Ramos (cell line): ENCODE measurements at regions not wholly inside any gene's neighbourhood (a gene's known extent, or its start where the extent isn't known, plus 50 kb on each side); places are given as distances from the start of the nearest gene placed in this dataset.

Source experiments
- in situ Hi-C: fragments of 300-500 bp; cut with MboI; formaldehyde crosslinking; loops from one replicate; pipeline ENCODE4 v1.14.3; 2022; ENCODE audit warnings: low sequenced_read_pairs; ENCODE audit not compliant: unreplicated experiment

DNA sequence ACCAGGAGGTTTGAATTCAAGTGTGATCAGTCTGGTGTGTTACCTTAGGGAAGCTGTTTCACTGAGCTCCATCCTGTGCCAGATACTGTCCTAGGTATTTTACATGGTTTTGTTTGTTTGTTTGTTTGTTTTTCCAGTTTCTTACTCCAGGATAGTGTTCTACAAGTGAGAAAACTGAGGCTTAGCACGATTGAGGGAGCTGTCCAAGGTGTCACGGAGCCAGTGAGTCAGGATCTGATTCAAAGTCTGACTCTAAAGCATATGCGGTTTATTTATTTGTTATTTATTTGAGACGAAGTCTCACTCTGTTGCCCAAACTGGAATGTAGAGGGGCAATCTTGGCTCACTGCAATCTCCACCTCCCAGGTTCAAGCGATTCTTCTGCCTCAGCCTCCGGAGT, 79.7 kb upstream of the GNG2 start:
- in situ Hi-C loops: loop anchor here (25.0 kb wide), 1 partner anchor 418 kb away; no protein-coding TSS in a partner anchor

DNA sequence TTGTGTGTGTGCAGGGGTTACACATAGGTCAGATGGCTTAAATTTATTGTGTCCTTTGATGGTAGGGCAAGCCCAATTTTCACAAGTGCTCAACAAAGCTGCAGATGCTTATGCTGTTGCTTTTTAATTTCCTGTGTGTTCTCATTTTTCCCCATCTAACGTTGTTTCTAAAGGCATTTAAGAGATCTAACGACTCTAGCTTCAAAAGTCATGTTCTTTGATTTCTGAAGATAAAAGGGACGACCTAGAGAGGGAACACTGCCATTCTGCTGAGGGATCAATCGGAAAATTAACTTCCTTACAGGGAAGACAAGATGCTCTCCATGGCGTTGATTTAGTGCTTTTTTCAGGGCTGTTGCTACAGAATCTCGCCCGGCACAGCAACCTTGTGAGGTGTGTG, 79.0 kb upstream of the GNG2 start:
- in situ Hi-C loops: loop anchor here (25.0 kb wide), 1 partner anchor 419 kb away; no protein-coding TSS in a partner anchor

DNA sequence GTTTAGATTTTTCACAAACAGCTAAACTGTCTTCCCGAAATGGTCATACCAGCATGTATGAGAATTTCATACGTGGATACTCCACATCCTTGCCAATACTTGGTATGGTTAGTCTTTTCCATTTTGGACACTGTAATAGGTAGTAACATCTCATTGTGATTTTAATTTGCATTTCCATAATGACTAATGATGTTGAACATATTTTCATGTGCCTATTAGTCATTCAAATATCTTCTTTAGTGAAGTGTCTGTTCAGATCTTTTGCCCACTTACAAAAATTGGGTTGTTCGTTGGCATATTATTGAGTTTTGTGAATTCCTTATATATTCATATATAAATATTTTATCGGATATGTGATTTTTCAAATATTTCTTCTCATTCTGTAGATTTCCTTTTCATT, 78.0 kb upstream of the GNG2 start:
- in situ Hi-C loops: loop anchor here (25.0 kb wide), 1 partner anchor 420 kb away; no protein-coding TSS in a partner anchor

DNA sequence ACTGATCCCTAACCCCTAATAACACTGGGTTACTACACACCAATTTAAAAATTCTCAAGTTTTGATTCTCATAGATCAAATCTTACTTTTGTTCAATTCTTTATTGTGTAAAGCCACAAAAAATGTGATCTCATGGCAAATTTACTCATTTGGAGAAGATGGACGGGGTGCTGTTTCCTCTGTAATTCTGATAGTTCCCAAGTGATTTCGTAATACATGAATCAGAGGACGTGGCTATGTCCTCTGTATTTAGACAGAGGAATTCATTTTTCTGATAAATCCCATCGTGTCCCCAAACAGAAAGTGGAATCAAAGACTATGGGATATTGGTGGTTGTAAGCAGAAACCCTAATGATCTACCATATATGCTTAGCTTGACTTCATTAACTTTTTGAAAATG, 76.6 kb upstream of the GNG2 start:
- in situ Hi-C loops: loop anchor here (25.0 kb wide), 1 partner anchor 421 kb away; no protein-coding TSS in a partner anchor

DNA sequence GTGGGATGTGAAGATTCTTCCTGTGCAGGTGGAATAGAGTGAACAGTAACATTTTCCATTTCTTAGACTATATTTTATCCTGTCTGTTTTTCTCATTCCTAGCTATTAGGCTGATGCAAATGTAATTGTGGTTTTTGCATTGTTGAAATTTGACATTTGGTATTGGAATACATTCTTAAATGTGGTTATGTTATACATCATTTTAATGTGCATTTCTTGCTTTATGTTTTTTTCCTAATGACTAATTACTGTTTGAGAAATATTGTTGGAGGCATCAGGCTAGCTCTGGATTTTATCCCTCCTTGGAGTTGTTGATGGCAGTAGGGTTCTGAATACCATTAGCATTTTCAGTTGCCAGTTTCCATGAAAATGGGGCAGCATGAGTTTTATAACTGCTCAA, 75.9 kb upstream of the GNG2 start:
- in situ Hi-C loops: loop anchor here (25.0 kb wide), 1 partner anchor 422 kb away; no protein-coding TSS in a partner anchor

DNA sequence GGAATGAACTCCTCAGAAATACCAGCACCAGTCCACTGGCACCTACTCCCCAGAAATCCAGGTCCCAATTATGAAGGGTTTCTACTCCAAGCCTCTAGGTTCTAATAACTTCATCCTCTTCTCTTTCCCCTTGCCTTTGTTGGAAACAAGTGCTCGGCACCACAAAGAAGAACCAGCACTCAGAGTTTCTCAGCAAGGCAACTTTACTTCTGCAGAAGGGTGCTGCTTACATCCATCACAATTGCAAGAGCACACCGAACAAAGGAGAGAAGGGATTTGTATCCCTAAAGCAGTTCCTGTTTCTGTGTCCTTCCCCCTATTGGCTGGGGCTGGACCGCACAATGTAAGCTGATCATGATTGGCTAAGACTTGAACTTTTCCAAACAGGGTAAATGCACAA, 74.2 kb upstream of the GNG2 start:
- in situ Hi-C loops: loop anchor here (25.0 kb wide), 1 partner anchor 424 kb away; no protein-coding TSS in a partner anchor

DNA sequence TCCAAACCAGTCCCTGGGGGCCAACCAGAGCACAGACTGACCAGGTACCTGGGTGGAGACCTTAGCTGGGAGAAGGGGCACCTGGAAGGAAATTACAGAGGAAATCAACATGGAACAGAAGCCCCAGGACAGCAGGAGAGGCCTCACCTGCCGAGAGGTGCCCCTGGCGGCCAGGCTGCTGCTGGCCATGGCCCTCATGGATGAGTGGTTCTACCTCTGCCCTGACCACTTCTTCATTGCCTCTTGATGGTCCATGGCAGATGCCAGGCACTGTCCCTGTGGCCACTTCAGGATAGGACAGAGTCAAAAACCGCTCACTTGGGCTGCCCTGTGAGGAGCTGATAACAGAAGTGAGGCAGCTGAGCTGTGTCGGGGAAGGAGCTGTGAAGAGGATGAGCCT, 73.1 kb upstream of the GNG2 start:
- in situ Hi-C loops: loop anchor here (25.0 kb wide), 1 partner anchor 425 kb away; no protein-coding TSS in a partner anchor

DNA sequence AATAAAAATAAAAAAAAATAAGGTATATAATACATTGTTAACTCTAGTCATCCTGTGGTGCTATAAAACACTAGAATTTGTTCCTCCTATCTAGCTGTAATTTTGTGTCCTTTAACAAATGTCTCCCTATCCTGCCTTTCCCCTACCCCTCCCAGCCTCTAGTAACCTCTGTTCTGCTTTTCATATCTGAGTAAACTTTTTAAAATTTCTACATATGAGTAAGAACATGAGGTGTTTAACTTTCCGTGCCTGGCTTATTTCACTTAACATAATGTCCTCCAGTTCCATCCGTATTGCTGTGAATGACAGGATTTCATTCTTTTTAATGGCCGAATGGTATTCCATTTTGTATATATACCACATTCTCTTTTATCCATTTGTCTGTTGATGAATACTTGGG, 71.3 kb upstream of the GNG2 start:
- in situ Hi-C loops: loop anchor here (25.0 kb wide), 1 partner anchor 427 kb away; no protein-coding TSS in a partner anchor

DNA sequence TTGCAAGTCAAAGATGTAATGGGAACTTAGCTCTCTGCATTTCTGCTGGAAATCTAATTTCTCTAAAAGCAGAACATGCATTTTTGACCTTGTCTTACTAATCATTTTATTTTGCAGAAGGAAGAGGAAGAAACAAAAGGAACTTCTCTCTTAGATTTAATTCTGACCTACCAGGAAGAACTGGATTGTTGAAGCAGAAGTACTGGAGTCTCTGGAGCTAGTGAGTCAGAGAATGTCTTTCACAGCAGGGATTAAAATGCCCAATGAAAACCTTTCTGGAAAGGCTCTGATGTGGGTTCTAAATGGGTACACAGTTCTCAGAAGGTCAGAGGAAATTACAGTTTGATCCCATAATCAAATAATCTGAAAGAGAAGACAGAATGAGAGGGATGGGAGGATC, 70.8 kb upstream of the GNG2 start:
- in situ Hi-C loops: loop anchor here (25.0 kb wide), 1 partner anchor 427 kb away; no protein-coding TSS in a partner anchor

DNA sequence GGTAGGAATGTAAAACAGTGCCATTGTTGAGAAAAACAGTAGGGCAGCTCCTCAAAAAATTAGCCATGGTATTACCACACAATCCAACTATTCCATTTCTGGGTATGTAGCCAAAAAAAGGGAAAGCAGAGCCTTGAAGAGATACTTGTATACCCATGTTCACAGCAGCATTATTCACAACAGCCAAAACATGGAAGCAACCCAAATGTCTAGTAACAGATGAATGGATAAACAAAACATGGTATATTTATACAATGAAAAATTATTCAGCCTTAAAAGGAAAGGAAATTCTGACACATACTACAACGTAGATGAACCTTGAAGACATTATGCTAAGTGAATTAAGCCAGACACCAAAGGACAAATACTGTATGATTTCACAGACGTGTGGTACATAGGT, 67.6 kb upstream of the GNG2 start:
- in situ Hi-C loops: loop anchor here (25.0 kb wide), 1 partner anchor 431 kb away; no protein-coding TSS in a partner anchor

DNA sequence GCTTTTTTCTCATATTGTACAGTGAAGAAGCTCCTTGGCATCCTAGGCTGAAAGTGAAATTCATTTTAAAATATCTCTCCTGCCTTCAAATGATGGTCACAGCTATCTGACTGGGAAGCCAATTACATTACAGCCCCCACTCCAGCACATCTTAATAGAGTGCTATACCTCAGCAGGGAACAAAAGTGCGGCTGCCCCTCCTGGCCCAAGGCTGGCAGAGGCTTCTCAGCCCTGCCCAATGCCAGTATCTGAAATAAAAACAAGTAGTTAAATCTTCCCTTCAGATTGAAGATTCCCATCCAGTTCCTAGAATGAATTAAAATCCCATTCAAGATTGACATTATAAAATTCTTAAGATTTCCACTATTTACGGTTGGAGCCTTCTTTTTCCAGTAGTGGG, 54.9 kb upstream of the GNG2 start:
- in situ Hi-C loops: no loop called here

DNA sequence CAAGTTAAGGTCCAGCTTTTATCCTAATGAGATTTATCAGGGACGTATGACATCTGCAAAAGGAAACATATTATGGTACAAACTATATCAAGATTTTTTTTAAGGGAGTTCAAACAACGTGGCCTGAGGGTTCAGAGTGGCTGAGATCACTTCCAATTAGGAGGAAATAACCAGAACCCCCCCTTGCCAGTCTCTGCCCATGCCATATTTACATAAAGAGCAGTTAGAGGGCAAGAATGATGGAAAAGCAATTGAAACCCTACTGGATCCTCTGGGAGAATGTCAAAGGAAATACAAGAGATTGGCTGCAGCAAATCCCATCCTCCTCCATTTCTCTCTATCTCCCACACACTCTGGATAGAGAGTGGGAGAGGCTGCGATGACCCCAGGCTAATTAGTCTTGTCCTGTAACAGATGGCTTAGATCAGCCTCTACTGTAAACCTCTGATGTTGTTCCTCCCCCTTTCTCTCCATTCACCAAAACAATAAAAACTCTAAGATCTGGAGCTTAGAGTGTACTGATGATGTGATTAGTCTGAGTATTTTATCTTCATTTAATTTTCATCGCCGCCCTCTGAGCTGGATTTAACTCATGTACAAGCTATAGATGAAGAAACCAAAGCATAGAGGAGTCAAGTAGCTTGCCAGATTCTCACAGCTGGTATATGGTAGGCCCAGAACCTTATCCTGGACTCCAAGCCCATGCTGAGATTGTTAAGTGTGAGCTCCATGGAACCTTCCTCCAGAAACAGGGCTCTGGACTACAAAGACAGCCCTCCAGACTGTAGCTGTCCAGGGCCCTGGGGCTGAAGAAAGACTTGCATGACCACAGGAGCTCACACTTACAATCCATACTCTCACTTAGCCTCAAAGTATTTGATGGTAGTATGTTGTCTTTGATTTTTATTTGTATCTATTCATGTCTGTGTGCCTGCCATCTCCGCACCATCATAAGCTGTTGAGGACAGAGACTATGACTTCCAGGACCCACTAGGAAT, 54.1 kb upstream of the GNG2 start:
- in situ Hi-C loops: no loop called here

DNA sequence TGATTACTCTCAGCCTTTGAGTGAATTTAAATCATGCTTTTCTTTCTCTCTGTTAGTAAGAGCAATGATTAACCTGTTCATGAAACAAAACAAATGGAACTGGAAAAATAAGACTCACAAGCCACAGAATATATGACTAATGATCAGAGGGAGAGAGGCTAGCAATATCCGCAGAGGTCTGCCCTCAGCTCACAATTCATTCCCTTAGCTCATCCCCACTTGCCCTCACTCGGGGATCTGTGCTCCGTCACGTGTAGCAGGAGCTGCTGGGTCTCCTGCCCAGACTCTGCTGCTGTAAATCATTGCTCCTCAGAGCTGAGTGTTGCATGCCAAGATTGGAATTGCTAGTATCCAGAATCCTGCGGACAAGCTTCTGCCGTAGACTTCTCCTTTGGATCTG, 53.1 kb upstream of the GNG2 start:
- in situ Hi-C loops: no loop called here
